Gastrocnemius medialis (tissue), 4 donors: ENCODE measurements at regions not wholly inside any gene's neighbourhood (a gene's known extent, or its start where the extent isn't known, plus 50 kb on each side); places are given as distances from the start of the nearest gene placed in this dataset.

Source experiments
- CTCF ChIP-seq, 5 experiments: fragments of 450-650 bp in 3 of 5; fragments of 200-600 bp in 2 of 5; sonication (generic) in 2 of 5; IDR thresholded peaks in 4 of 5; conservative IDR thresholded peaks in 1 of 5; 1 replicate in 4 of 5; 2 replicates in 1 of 5; pipeline ENCODE4 v1.5.1; 2016 to 2019; ENCODE audit warnings: antibody characterized with exemption in 5 of 5, mild to moderate bottlenecking in 3 of 5, moderate library complexity in 3 of 5
- POLR2A ChIP-seq, 2 donors: fragments of 450-650 bp; IDR thresholded peaks; one replicate each; pipeline ENCODE4 v1.6.1; 2017; ENCODE audit warnings: antibody characterized with exemption in 2 of 2, mild to moderate bottlenecking in 2 of 2, moderate library complexity in 2 of 2

DNA sequence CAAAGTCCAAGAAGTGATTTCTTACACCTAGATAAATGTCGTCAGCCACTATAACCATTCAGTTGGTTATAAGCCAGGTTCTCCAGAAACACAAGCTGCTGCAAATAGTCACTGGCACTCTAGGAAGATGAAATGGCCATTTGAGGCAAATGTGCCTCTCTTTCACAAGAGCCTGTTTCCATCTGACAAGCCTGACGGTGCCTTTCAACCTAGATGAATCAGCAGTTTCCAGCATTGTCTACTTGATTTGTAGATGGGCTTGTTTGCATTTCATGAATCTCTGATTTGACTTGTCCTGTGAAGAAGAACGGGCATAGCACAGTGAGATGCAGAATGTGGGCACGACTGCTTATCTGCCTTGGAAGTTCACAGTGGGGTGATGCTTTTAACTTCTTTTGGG lies 327.2 kb downstream of the LMO7 start:
- TF ChIP-seq CTCF (IDR thresholded peaks at IDR 0.05 in 4 of 5, conservative IDR thresholded peaks at IDR 0.05 in 1 of 5) (no peak), POLR2A (IDR thresholded peaks at IDR 0.05) (no peak)
